VCaP (cell line): ENCODE measurements at regions not wholly inside any gene's neighbourhood (a gene's known extent, or its start where the extent isn't known, plus 50 kb on each side); places are given as distances from the start of the nearest gene placed in this dataset.

ENCODE experiments used
- H3K27ac ChIP-seq: fragments of 450-650 bp; 2 replicates; pipeline ENCODE4 v1.5.1; 2017
- CTCF ChIP-seq: fragments of 450-650 bp; conservative IDR thresholded peaks from 2 replicates; pipeline ENCODE4 v1.5.1; 2017; ENCODE audit warnings: mild to moderate bottlenecking, moderate library complexity

DNA sequence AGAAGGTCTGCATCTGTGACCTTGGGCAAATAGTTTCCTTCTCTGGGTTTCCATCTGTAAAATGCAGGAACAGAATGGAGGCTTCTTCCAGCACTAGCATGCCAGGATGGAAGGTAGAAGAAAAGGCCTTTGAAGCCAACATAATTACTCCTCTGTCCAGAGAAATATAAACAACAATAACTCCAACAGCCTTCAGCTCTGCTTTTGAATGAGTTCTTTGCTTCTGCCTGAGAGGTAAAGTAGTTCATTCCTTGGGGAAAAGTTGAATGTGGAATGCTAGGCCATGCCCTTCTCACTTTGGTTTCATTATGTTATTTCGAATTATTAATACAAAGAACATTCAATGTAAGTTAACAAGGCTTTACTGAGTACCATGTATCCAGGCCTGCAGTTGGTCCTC lies 61.2 kb upstream of the BLID start:
- H3K27ac ChIP-seq: no peak overlapping the region

GRCh38 chr11:122176651-122177050 lies 60.6 kb upstream of the BLID start:
- TF ChIP-seq CTCF: no peak
- no peak overlapping the region for H3K27ac ChIP-seq

More for the DNA sequence above, 61.2 kb upstream of the BLID start:
- TF ChIP-seq CTCF: no peak

GRCh38 chr11:122175306-122175705 lies 59.3 kb upstream of the BLID start:
- no peak for TF ChIP-seq CTCF
- H3K27ac ChIP-seq: no peak overlapping the region

DNA sequence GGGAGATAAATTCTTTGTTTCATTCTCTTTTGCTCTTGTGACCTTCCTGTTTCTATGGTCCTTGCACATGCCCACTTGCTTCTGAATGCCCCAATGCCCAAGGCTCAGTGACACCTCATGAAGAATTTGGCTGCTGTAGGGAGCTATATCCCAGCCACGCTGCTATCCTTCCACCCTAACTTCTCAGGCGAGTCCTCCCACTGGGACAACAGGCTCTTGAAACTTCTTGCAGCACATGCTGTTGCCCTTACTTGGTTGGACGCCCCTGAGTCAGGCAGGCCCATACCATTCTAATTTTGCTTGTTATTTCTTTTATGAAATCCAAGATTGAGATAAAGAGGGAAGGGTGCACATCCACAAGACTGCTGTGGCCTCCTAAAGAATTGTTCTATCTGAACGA lies 57.6 kb upstream of the BLID start:
- no peak overlapping the region for H3K27ac ChIP-seq

DNA sequence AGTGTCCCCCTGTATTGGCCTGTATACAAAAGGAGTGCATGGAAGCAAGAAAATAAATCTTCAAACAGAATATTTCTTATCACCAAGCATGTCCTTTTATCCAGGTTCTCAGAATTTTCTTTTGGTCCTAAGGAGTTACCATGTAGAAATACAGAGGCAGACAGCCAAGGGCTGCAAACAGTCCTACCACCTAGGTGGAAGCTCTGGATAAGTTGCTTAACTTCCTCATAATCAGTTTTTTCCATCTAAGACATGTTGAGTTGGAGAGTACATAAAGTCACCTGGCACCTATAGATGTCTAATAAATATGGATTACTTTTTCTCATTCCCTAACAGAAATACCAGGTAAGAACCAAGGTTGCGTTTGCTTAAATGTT lies 57.0 kb upstream of the BLID start:
- H3K27ac ChIP-seq: no peak overlapping the region
- no peak for TF ChIP-seq CTCF

More for the DNA sequence above, 57.6 kb upstream of the BLID start:
- no peak for TF ChIP-seq CTCF

DNA sequence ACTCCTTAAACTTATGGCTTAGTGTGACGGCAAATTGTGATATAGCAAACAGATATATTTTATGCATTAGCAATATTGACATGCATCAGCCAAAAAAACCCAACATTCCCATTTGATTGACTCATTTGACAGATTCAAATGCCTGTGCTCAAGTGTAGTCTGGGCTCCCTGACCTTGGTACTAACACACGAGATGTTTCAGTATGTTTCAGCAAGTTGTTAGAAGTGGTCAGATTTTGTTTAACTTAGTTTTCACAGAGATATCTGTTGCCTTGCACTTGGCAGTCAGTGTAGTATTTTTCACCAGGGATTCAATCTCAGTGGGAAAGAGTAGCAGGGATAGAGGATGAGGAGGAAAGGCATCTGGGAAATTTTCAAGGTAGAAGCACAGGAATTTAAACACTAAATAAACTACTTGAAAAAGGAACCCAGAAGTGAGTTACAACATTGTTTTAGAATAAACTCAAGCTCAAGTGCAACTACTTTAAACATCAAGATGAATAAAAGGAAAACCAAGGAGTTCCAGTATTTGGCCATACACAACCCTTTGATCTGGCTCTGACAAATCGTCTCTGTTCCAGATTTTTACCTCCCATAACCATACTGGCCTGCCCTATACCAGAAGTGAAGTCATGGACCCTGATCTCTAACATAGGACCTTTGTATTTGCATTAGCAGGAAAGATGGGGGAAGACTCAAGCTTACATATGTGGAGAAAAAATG lies 56.5 kb upstream of the BLID start:
- H3K27ac ChIP-seq: no peak overlapping the region
- no peak for TF ChIP-seq CTCF

DNA sequence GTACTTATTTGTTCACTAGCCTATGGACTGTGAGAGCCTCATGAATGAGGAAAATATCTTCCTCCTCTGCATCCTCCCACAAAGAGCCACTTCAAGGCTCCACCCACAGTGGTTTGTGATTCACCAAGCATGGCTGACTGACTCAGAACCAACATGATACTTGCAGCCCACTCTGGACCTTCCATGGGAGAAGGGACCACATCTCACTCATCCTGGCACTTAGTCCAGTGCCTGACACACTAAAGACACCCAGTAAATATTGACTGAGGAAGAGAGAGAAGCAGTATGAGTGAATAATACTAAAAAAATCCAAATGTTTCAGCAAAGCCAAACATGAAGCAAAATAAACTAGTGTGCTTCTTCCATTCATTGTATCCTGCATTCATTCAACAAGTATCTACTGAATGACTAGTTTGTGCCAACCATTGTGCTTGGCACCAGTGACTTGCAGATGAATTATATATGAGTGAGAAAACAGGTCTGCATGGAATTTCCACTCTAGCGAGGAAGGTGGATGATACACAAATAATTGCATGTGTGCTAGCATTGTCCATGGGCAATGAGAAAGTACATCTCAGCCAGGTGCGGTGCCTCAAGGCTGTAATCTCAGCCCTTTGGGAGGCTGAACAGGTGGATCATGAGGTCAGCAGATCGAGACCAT lies 54.9 kb upstream of the BLID start:
- H3K27ac ChIP-seq: no peak overlapping the region
- no peak for TF ChIP-seq CTCF
